Right hindlimb (tissue), 1 donor: ENCODE measurements at regions not wholly inside any gene's neighbourhood (a gene's known extent, or its start where the extent isn't known, plus 50 kb on each side); places are given as distances from the start of the nearest gene placed in this dataset.
A peak's percentile ranks its signal among the peaks of the same experiment; 100 is the strongest.
"Not testable (repeated sequence)": the region's sequence is repeated elsewhere in the genome, so short reads cannot be mapped to it uniquely, and the experiment has no call there.

ENCODE experiments used
- DNase-seq: peaks from one replicate; pipeline ENCODE4 v3.0.0-alpha.2; 2018

GRCh38 chr4:142897518-142897917 is 51.4 kb upstream of the INPP4B start:
- DNase-seq = not testable (repeated sequence)

- no peak for DNase-seq
Measured at GRCh38 chr4:142900622-142901021, 54.5 kb upstream of the INPP4B start.

DNA sequence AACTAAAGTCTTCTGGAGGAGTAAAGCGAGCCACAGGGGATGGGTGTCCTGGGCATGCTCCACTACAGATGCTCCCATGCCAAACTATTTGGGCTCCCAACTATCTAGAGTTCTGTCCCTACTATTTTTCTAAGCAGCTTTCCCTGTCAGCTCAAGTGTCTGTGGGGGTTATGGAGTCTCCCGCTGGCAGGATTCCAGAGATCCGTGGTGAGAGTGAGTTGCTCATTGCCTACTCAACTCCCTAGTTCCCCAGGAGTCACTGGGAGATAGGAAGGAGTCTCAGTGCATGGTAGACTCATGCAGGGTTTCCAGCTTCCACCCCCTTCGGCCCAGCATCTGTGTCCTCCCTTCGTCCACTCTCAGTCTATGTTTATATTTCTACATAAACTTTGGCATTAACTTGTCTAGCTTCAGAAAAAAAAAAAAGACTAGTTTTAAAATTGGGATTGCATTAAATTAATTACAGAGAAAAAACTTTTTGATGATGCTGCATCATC is 55.1 kb upstream of the INPP4B start:
- no peak for DNase-seq

DNA sequence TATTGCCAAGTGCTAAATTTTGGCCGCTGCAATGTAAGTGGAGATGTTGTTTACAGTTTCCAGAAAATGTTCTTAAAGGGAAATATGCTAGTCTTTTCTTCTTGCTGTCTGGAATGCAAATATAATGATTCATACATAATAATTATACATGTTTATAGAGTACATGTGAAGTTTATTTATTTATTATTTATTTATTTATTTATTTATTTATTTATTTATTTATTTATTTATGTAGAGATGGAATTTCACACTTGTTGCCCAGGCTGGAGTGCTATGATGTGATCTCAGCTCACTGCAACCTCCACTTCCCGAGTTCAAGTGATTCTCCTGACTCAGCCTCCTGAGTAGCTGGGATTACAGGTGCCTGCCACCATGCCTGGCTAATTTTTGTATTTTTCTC is 57.5 kb upstream of the INPP4B start:
- not testable (repeated sequence) for DNase-seq

- DNase-seq = no peak
Measured at GRCh38 chr4:142909908-142910307, 63.8 kb upstream of the INPP4B start.

DNA sequence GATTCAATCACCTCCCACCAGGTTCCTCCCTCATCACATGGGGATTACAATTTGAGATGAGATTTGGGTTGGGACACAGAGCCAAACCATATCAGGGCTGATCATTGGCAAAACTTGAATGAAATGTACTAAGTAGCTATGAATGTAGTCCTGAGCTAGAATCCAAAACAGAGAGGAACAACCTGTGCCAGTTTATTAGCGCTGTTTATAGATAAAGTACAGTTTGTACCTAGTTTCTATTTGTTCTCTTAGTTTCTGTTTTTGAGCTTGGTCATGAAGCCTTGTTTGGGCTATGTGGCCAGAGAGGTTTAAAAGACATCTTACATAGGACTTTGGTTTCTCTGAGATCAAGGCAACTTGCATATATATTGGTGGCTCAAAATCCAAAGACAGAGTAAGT is 66.9 kb upstream of the INPP4B start:
- DNase-seq = no peak

DNA sequence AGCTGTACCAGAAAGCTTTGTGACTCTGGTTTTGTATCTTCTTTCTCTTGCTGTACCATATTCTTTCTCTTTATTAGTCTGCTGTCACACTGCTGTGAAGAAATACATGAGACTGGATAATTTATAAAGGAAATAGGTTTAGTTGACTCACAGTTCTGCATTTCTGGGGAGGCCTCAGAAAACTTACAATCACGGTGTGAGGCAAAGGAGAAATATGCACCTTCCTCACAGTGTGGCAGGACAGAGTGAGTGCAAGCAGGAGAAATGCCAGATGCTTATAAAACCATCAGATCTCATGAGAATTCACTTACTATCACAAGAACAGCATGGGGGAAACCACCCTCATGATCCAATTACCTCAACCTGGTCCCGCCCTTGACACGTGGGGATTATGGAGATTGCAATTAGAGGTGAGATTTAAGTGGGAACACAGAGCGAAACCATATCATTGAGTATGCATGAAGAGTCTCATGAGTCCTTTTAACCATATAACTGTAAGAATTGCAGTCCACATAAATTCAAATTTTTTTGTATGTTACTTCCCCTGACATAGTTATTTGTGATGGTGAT is 67.4 kb upstream of the INPP4B start:
- no peak for DNase-seq

- no peak for DNase-seq
Measured at GRCh38 chr4:142917678-142918077, 71.6 kb upstream of the INPP4B start.

GRCh38 chr4:142922720-142923119 is 76.6 kb upstream of the INPP4B start:
- no peak for DNase-seq

- no peak for DNase-seq
Measured at GRCh38 chr4:142923619-142924018, 77.5 kb upstream of the INPP4B start.

DNA sequence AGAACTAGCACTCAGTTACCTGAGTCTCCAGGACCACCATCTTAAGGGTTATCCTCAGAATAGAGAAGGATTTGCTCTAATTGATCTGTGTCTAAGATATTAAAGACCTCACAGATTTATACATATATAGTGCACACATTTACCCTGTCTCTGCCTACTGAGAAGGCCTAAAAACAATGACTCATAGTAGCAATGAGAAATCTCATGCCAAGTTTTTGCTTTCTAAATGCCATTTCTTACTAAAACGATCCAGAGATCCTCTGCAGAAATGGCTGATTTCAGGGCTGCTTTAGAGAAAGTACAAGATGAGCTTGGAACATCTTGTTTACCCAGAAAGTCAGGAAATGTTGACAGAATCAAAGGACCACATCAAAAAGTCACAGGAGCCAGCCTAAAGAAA is 79.1 kb upstream of the INPP4B start:
- no peak for DNase-seq

- no peak for DNase-seq
Measured at GRCh38 chr4:142927721-142928120, 81.6 kb upstream of the INPP4B start.

DNA sequence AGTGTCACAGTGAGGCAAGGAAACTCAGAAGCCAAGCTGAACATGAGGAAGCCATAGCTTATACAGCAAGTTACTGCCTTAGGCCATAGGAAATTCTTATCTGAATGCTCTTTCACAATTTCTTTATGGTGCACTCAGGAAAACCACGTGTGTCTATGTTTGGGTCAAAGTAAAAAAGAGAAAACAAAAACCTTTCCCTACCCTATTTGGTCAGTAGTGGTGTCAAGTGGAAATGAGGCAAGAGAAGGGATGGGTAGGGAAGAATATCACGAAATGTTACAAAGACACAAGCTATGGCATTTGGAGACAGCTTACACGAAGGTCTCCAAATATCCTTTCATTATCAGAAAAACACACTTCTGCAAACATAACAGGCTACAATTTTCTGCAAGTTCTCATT is 83.4 kb upstream of the INPP4B start:
- DNase-seq = no peak

DNA sequence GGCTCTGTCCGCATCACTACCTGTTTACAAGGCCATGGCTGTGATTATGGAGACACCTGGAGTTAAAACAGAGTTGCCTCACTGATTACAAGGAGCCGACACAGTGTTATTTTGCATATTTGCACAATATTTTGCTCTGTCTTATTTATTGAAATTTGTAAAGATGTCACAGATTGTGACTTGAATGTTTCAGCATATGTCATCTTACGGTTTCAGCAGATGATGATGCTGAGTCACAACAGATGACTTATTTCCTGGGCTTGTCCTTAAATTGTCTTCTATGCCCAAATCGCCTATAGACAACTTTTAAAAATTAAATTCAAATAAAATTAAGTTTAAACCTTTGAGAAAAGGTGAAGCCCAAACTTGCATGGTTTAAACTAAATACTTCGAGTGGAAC is 87.1 kb upstream of the INPP4B start:
- no peak for DNase-seq

- peak; percentile 63 for DNase-seq
Measured at GRCh38 chr4:142940425-142941330, 94.6 kb upstream of the INPP4B start.

GRCh38 chr4:142944565-142944964 is 98.5 kb upstream of the INPP4B start:
- DNase-seq = no peak

- DNase-seq = peak; percentile 60
Measured at GRCh38 chr4:142952821-142953580, 106.9 kb upstream of the INPP4B start.

DNA sequence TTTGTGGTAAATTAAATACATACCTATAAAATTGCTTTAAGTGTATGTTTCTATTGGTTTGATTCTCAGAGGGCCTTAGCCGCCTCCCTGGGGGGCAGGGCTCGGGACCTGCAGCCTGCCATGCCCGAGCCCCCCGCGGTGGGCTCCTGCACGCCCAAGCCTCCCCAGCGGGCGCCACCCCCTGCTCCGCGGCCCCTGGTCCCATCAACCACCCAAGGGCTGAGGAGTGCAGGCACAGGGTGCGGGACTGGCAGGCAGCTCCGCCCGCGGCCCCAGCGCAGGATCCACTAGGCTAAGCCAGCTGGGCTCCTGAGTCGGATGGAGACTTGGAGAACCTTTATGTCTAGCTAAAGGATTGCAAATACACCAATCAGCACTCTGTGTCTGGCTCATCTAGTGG is 108.3 kb upstream of the INPP4B start:
- no peak for DNase-seq

DNA sequence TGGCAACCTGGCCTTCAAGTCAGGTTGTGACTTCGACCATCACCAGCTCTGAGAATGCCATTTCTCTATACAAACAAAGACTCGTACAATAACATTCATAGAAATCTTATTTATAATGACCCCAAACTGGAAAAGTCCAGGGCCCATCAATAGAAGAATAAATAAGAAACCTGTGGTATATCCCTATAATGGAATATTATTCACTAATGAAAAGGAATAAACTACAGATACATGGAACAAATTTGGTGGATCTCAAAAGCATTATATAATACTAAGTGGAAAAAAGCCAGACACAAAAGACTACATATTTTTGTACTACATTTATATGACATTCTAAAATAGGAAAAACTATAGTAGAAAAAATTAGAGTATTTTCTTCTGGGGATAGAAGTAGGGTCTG is 109.4 kb upstream of the INPP4B start:
- no peak for DNase-seq

GRCh38 chr4:142959173-142959572 is 113.1 kb upstream of the INPP4B start:
- no peak for DNase-seq

DNA sequence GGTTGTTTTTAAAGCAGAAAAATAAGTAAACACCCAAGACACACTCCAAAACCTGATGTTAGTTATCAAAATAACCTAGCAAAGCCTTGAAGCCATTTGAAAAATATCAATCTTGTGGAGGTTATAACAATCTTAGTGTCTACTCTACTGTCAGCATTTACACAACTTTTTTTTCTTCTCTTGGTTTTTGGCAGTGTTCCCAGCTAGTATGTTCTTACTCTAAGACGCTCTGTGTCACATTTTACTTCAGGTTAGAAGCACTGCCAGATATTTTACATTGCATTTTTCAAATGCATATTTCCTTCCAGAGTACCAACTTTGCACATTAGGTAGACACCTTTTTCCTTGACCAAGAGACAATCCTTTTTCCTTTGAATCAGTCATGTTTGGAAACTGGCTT is 114.0 kb upstream of the INPP4B start:
- DNase-seq = no peak

GRCh38 chr4:142960867-142961644 is 115.0 kb upstream of the INPP4B start:
- no peak for DNase-seq

DNA sequence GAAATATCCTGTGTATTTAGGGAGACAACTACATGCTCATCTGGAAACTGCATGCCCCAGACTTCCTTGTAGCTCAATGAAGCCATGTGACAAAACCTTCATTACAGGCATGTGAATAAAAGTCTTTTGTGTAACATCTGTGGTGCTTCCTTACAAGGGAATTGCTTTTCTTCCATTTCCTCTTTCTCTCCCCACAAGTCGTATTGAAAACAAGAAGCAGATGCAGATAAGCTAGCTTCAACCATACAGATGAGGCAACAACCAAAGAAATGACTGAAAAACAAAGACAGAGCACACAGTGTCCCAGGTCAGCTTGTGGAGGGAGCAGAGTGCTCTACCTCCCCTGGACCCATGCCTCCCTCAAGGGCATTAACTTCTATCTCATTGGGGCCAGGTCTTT is 115.8 kb upstream of the INPP4B start:
- no peak for DNase-seq
